ENCODE measurements at regions not wholly inside any gene's neighbourhood (a gene's known extent, or its start where the extent isn't known, plus 50 kb on each side); places are given as distances from the start of the nearest gene placed in this dataset.

DNA sequence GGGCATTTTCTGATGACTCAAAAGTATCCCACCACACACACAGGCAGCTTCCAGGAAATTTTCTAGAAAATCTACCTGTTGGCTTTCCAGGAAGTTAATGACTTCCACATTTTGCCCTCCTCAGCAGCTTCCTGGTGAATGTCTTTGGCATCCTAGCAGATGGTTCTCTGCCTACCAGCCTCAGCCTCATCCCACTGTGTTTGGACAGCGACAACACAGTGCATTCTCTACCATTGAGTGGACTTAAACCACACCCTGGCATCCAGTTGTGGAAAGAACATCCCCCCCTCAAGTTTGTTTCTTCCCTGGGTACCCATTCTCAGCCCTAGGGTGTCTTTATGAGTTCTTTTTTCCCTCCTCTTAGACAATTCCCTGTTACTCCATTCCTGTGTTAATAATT is 50.8 kb upstream of the GADL1 start:
- no peak for DNase-seq

DNA sequence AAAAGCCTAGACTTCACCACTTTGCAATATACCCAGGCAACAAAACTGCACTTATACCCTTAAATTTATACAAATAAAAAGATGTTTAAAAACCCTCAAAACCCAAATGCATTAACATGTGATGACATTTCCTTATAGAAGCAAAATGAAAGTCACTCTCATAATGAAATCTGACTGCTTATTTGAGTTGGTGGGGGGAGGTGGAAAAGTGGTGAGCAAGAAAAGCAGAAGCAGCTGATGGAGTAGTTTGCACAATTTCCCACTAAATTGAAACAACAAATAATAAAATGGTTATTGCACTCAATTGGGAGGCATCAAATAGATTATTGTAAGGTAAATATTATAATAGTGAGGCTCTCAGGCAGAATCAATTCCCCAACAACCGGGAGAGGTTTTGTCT is 54.0 kb upstream of the GADL1 start:
- DNase-seq: no peak

DNA sequence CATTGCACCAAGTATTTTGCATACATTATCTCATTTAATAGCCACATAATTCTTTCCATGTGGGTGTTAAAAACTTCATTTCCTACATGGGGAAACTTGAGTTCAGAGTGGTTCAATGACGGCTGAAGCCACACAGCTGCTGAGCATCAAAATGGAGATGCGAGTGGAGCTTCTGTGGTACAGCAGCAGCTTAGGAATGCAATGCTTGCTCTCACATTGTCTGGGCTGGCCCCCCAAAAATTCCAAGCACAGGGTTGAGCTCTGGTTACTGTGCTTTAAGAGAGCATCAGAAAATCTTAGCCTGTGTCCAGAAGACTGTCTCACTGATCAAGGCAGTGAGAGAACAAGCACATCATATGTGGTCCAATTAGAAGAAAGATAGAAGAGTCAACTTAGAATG is 57.4 kb upstream of the GADL1 start:
- no peak for DNase-seq

DNA sequence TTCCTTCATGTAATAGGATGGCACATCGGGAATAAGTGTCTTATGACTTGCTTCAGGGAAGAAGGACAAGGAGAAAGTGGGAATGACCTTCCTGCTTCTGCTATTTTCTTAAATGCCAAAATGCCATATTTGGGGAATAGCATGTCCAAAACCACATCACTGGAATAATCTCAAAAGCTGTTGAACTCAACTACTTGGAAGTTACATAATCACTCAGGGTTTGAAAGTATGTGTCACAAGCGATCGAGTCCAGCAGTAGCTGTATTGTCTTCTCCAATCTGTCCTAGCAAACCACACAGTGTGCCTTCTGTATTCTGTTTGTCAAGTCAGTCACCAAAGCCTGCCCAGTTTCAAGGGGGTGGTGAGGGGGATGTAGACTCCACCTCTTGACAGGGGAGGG is 58.3 kb upstream of the GADL1 start:
- DNase-seq: no peak

DNA sequence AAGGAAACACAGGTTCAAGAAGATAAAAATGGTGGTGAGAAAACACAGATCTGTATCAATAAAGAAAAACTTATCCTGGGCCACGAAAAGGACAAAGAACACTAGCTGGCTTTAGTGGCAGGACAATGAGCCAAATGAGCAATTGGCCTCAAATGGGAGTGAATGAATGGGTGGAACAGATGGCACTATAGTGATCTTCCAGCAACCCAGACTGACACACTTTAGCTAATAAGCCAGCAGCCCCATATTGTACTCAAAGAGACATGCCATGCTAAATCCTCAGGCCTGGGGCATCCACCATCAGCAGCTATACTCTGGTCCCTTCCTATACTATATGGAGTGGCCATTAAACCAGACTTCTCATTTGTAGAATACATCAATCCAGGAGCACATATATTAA is 60.0 kb upstream of the GADL1 start:
- no peak for DNase-seq

DNA sequence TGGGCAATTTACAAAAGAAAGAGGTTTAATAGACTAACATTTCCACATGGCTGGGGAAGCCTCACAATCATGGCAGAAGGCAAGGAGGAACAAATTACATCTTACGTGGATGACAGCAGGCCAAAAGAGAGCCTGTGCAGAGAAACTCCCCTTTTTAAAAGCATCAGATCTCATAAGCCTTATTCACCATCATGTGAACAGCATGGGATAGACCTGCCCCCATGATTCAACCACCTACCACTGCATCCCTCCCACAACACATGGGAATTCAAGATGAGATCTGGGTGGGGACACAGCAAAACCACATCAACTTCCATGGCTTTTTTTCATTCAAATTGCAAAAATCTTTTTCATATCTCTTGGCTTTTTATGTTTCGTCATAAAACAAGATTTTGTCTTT is 67.6 kb upstream of the GADL1 start:
- DNase-seq: no peak

DNA sequence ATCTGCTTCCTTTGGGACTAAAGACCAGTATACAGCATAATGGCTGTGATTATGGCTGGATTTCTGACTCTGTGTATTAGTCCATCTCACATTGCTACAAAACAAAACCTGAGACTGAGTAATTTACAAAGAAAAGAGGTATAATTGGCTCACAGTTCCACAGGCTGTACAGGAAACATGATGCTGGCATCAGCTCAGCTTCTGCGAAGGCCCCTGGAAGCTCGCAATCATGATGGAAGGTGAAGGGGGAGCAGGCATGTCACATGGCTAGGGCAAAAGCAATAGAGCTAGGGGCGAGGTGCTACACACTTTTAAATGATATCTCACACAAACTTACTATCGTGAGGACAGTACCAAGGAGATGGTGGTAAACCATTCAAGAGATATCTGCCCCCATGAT is 68.0 kb upstream of the GADL1 start:
- DNase-seq: no peak

DNA sequence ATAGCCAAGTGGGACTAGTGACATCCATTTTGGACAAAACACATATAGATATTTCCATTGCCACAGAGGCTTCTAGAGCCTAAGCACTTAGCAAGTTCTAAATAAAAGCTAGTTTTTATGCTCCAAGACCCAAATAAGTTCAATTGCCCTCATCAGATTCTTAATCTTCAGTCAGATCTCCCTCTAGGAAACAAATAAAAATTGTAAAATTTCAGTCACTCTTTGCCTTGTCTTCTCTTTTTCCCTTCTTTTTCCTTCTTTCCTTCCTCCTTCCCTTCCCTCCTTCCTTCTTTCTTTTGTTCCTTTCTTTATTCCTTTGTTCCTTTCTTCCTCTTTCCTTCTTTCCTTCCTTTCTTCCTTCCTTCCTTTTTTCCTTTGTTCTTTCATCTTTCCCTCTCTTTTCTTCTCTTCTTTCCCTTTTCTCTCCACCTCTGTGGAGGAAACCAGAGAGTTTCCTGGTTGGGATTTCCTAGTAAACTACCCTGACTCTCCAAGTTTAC is 68.8 kb upstream of the GADL1 start:
- no peak for DNase-seq

DNA sequence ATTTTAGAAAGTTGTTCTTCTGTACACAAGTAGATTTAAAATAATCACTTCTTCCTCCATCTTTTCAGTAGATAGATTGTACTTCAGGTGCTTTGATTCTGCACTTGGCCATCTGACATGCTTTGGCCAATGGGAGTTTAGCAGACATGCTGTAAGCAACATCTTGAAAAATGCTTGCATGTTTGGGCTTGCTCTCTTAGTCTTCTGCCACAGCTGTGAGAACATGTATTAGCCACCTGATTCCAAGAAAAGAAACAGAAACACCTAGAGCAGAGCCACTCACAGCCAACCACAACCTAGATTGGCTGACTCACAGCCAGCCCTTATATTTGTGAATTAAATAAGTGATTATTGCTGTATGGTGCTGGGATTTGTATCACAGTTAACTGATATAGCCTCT is 70.2 kb upstream of the GADL1 start:
- DNase-seq: peak; percentile 4

DNA sequence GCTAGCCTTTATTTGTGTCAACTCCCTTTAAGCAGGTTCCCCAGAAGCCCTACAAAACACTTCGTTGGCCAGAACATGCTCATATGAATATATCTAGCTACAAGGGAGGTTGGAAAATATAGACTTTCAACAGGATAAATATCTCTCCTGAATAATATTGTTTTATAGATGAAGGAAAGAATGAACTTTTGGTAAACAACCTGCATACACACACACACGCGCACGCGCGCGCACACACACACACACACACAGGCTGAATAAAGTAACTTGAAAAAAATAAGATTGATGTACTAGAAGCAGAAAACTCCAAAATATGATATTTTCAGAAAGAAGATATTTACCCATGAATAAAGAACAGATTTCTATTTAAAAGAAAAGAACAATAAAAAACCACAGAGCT is 72.4 kb upstream of the GADL1 start:
- DNase-seq: no peak

DNA sequence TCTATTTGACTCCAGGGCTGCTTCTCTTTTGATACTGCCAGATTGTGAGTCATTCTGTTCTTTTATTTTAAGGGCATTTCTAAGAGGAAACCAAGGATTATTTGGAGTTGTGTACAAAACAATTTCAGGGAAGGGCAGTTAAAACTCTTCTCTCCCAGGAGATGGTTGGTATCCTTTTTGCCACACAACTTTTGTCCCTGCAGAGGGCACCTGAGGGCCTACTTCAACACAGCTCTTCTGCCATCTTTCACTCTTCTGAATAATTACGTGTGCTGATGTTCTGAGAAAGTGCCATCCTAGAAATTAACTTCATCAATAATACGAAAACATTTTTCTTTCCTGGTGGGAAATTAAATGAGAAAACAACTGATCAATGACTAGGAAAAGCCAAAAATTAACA is 75.7 kb upstream of the GADL1 start:
- no peak for DNase-seq

DNA sequence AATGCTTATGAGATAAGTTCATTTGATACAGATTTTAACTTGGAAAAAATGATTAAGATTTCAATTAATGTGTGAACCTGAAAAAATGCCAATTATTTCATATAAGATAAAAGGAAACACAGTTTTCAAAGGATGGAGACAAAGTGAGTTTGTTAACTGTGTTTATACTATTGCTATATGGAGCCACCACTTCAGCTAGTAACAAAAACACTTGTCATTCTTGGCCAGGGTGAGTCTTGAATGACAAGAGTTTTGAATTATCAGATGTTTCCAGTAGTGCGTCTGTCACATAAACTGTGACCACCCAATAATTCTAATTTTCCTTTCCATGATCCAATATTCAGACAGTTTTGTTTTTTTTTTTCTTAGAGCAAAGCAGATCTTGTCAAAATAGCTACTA is 78.0 kb upstream of the GADL1 start:
- DNase-seq: no peak

DNA sequence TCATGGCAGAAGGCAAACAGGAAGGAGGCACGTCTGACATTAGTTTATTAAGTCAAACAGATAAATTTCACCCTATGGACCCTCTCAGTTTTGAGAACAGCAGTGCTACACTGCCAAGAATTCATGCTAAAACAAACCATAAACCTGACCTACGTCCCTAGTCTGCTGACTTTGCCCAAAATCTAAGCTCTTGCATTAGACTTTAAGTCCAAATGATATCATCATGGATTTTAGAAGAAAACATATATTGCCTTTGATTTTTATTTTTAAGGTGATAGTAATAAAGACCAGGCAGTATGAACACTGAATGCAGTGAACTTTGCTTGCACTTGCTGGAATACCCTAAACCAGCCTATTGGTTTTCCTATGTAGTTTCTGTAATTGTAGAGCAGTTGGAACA is 79.6 kb upstream of the GADL1 start:
- DNase-seq: no peak

DNA sequence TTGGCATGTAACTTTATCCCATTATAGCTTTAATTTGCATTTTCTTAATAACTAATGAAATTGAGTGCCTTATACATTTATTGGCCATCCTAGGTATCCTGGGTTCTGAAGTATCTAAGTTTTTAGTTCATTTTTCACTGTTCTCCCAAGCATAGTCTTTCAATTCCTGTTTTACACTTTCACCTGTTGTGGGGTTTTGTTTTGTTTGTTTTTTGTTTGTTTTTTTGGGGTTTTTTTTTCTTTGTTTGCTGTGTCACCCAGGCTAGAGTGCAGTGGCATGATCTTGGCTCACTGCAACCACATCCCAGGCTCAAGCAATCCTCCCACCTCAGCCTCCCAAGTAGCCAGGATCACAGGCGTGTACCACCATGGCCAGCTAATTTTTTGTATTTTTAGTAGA is 83.1 kb upstream of the GADL1 start:
- no peak for DNase-seq

DNA sequence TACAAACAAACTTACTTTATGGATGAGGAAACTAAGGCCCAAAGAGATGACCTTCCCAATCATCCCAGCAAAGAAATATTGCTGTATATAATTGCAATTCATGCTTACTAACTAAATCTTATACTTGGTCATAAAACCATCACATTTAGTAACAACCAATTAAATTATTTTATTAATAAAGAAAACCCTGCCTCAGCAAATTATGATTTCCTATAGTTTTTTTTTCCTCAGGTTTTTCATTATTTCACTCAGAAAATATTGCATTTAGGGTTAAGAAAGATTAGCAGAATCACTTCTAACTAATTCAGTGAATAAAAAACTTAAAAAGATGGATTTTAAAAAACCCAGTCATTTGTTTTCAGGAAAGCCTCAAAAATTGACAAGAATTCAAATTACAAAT is 86.5 kb upstream of the GADL1 start:
- DNase-seq: no peak

DNA sequence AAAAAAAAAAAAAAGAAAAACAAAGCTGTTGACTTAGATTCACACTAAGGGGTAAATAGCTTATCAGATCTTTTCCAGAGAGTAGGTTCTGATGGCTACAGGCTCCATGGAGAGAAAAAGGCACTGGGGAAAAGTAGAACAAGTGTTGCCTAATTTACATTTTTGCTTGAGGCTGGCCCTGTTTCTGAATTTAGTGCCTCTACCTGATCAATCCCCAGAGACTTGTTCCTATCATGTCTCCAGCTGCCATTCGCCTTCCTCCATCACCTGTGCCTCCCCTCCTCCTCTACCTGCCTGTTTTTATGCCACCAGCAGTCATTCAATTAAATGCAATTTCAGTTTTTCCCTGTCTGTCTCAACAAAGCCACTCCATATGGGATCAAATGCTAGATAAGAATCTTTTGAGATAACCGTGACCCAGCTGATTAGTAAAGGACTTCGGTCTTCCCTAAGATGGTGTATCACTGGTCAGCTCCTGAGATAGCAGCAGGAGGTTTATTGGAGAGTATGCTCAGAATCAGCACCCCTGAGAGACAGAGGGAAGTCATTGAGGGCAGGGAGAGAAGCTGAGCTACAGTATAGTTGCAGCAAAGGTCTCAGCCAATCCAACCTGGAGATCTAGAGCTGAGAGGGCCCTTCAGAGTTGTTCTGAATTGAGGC is 88.1 kb upstream of the GADL1 start:
- DNase-seq: no peak

DNA sequence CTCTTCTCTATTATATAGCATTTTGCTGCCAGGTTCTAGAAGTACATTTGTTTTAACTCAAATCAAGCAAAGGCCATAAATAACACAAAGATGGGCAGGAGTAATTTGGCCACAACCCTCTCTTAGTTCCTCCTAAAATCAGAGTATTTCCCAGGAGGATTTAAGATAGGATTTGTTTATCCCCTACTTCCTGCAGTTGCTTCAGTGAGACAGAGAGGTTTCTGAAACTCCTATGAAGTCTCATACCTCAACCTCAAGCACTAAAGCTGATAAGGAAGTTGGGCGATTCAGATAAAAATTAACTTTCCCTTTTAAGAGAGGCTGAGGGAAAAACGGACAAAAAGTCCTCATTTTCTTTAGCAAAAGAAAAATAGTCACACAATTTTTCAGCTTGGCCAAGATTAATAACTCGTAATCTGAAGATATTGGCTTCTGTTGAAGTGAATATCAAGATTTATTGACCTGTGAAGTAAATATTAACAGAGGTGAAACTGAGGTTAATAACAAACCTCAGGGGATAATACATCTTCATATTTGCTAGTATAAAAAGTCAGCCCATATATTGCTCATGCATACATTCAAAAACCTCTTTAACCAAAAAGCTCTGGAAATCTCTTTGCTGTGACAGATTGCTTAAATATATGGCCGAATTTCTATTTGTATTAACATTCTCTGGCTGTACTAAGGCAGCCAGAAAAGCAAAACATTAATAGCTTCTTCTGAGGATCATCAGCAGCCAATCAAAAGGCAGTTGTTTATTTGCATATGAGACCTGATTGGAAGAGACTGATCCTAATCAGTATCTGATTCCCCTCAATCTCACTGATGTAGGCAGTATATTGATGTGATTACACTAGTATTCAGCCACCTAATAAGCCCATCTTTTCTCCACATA is 90.6 kb upstream of the GADL1 start:
- no peak for DNase-seq

DNA sequence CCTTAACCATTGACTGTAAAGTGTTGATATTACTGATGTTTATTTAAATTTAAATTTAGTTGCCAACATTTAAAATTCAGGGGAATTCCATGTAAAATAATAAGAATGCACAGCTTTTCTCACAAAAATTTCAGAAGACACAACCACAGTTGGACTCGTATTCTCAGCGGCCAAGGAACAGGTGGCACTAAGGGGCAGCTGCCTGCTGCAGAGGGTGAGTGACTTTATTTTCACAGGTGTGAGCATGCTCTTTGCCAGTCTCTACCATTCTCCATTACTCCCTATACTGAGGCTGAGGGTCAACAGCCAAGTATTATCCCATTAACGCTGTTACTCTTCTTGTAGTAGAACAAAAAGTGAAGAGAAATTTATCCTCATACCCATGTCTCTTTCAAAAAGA is 92.1 kb upstream of the GADL1 start:
- no peak for DNase-seq

DNA sequence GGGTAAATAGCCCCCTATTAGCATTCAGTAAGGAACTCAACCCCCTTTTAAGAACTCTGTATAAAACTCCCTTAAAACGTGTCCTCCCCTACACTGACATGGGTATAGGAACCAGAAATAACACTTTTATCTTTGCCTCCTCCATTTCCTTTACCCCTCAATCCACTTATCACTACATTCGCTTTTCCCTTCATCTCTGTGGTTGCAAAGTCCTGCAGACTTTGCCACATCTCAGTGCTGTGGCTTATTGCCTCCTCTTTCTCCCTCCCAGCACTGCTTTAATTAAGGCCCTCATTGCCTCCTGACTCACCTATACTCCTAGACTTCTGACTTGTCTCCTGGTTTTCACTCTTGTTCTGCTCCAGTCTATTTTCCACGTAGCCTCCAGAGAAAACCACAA is 94.3 kb upstream of the GADL1 start:
- DNase-seq: no peak

DNA sequence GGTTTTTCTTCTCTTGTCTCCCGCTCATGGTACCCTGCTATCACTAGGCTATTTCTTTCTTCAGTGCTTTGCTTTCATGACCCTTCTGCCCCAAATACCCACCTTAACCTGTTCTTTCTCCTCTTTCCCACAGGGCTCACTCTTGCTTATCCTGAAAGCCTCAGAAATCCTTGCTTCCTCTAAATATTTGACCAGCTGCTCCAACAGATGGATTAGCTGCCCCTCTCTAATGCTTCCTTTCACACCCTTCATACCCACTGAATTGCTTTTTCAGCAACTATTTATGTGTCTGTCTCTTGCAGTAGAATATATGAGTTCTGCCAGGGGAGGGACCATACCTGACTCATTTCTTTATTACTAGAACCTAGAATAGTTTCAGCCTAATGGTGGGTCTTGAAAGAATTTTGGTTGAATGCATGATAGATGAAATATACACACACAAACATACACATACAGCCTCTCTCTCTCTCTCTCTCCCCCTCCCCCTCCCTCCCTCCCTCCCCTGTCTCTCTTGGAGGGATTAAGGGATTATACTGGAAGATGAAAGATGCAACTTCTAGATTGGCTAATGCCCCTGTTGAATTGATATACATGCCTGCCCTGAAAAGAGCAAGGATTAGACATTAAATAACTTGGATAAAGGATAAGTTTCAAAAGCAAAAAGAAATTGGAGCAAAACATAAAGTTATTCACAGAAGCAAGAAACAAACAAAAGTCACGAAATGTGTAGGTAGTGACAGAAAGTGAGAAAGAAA is 95.0 kb upstream of the GADL1 start:
- no peak for DNase-seq

DNA sequence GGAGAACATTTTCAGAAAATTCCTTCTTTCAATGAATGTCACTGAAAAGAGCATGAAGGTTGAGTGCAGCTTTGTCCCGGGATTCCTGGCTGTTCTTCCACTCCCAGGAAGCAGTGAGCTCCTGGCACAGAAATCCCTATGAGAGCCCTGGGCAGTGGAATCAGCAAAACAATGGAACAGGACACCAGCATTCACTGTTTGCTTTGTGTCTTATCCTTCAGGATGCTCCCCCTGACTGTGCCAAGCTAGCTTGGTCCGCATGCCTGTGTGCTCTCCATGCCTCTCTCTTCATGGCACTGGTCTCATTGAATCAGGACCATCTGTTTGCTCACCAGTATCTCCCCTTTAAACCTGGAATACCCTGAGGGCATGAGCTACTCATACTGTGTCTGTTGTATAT is 102.0 kb upstream of the GADL1 start:
- DNase-seq: no peak

DNA sequence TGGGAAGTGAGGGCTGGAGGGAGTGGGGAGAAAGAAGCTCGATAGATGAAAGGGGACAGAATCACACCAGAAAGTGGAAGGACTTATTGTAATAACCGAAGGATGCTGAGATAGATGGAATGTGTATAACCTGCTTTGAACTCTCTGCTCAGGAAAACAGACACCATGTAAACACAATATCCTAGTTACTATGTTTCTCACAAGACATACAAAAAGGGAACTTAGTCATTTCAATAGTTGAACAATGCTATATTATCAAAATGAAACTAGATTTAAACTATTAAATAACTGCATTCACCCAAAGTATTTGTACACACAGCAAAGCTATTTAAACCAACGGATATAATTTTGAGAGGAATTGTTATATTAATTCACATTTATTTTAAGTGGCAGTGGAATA is 108.3 kb upstream of the GADL1 start:
- DNase-seq: no peak

DNA sequence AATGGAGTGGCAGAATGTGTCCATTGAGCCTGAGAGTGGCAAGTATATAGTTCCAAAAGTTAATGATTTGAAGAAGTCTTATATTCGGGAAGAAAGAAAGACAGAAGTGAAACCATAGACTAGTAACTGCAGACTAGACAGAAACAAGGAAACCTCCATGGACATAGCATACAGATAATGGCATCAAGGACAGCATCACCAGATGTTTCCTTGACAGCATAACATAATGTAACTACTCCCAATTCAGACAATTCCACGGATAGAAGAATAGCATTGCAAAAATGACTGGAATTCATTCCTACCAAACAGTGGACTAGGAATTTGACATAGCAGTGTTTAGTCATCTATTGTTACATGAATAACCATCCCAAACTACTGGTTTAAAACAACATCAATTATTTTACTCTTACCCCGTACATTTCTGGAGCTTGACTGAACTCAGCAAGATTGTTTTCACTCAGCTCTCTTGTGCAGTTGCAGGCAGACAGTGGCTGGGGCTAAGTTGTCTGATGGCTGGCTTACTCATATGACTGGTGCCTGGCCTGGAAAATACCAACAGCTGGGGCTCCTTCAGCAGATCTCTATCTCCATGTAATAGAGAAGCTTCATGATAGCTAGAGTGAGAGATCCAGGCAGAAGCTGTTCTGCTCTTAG is 109.7 kb upstream of the GADL1 start:
- no peak for DNase-seq

All from stimulated activated CD4-positive, alpha-beta T cell treated with anti-CD3 and anti-CD28 coated beads, Interleukin-15, amount 100 ng/mL, for 24 hours (primary cell).